Epidermal melanocyte (primary cell): ENCODE measurements at regions not wholly inside any gene's neighbourhood (a gene's known extent, or its start where the extent isn't known, plus 50 kb on each side); places are given as distances from the start of the nearest gene placed in this dataset.
"Not testable (repeated sequence)": the region's sequence is repeated elsewhere in the genome, so short reads cannot be mapped to it uniquely, and the experiment has no call there.

Experiments used
- DNase-seq: peaks from one replicate; pipeline ENCODE4 v3.0.0; 2011; ENCODE audit warnings: low spot score; ENCODE audit not compliant: insufficient read length

DNA sequence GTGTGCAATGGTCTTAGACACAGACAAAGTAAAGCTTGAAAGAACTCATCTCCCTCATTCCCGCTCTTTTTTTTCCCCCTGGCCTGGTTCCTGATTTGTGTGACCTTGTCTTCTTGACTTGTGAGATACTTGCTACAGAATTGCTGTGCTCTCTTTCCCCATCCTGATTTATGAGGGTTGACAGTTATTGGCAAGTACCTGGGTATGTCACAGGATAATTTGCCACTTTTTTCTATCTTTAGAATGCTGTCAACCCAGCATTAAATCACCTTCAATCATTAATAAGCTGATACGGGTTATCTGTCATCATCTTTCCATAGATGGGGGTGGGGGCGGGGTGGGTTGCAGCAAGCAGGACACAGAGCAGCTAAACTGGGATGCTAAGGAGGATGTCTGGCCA, 144.4 kb upstream of the PRICKLE1 start:
- DNase-seq, result no peak

- DNase-seq, result no peak
These were observed 143.4 kb upstream of the PRICKLE1 start for GRCh38 chr12:42732908-42733411.

DNA sequence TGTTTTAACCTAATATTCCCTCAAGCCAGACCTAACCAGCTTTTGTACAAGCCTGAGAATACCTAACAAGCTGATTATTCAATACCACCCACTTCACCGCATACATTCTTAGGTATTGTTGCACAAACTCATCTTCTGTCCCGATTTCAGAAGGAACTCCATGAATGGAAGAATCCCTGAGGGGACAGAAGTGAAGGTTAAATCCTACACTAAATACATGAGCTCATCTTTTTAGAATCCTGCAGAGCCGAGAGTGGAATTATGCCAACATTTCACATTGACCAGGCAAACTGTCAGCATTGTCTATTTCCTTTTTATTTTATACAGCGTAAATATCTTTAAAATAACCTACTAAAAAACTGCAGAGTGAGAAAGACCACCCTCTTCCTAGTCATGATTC, 140.7 kb upstream of the PRICKLE1 start:
- DNase-seq, result no peak

DNA sequence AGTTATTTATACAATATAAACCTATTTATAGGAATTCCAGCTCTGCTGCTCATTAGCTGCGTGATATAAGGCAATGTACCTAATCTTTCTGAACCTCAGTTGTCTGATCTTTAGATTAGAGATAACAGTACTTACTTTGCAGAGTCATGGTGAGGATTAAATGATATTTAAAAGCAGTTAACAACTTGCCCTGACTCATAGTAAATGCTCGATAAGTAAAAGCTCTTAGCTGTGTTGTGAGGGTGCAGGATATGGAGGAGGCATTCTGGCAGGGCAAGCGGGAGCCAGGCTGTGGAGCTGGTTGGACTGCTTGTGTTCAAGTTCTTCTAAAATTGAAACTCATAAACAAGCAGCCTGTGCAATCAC, 140.0 kb upstream of the PRICKLE1 start:
- DNase-seq, result no peak

DNA sequence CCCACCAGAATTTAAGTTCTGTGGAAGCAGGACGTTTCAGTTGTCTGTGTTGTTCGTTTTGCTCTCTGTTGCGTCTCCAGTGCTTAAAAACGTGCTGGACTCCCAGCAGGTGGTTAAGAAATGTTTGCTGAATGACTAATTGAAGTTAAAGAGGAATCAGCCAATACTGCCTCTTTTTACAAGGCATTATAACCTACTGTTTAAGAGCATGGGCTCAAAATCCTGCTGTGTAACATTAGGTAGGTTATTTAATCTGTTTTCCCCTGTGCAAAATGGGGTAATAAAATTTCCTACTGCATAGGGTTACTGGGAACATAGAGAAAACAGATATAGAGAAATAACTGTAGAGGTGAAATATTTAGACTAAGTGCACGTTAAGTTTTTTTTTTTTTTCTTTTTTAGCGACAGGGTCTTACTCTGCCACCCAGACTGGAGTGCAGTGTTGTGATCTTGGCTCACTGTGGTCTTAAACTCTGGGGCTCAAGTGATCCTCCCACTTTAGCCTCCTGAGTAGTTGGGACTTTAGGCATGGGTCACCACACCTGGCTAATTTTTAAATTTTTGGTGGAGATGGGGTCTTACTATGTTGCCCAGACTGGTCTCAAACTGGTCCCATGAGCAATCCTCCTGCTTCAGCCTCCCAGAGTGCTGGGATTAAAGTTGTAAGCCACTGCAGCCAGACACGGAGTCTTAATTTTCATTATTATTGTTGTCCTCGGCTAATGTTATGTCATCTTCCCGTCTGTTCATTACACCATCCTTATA, 139.4 kb upstream of the PRICKLE1 start:
- no peak for DNase-seq

DNA sequence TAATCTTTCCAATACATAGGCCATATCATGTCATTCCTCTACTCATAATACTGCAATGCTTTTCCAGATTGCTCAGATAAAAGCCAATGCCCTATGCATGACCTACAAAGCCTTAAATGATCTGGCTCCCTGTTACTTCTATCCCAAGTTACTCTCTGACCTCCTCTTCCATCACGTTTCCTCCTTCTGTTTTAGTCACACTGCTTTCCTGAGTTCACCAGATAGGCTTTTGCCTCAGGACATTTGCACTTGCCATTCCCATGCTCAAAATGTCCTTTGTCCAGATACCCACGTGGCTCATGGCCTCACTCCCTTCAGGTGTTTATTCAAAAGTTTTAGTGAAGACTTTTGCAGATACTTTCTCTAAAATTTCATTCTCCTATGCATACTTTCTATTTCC, 138.7 kb upstream of the PRICKLE1 start:
- DNase-seq, result no peak

- no peak for DNase-seq
These were observed 136.3 kb upstream of the PRICKLE1 start for GRCh38 chr12:42725809-42726208.

GRCh38 chr12:42716491-42716891, 126.9 kb upstream of the PRICKLE1 start:
- DNase-seq, result no peak

DNA sequence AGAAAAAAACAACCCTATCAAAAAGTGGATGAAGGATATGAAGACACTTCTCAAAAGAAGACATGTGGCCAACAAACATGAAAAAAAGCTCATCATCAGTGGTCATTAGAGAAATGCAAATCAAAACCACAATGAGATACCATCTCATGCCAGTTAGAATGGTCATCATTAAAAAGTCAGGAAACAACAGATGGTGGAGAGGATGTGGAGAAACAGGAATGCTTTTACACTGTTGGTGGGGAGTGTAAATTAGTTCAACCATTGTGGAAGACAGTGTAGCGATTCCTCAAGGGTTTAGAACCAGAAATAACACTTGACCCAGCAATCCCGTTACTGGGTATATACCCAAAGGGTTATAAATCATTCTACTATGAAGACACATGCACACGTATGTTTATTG, 124.0 kb upstream of the PRICKLE1 start:
- not testable (repeated sequence) for DNase-seq

- DNase-seq, result not testable (repeated sequence)
These were observed 118.8 kb upstream of the PRICKLE1 start for GRCh38 chr12:42708374-42708773.

- DNase-seq, result no peak
These were observed 118.0 kb upstream of the PRICKLE1 start for GRCh38 chr12:42707312-42708226.

GRCh38 chr12:42706321-42706720, 116.8 kb upstream of the PRICKLE1 start:
- DNase-seq, result no peak

DNA sequence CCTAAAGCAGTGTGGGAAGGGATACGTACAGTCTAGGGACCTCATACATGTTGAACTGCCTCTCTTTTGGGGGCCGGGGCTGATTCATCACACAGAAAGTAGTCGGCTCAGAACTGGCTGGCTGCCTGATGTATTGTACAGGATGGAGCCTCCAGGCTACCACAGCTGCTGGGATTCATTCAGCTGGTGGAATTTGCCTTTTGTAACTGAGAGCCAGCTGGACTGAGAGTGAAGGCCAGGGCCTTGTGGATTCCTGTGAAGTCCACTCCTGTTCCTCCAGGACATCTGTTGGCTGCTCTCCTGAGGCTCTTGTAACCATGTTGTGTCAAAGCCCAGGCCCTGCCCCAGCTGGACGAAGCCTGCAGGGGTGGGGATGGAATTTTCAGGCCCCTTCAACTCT, 116.3 kb upstream of the PRICKLE1 start:
- DNase-seq, result peak; percentile 87

DNA sequence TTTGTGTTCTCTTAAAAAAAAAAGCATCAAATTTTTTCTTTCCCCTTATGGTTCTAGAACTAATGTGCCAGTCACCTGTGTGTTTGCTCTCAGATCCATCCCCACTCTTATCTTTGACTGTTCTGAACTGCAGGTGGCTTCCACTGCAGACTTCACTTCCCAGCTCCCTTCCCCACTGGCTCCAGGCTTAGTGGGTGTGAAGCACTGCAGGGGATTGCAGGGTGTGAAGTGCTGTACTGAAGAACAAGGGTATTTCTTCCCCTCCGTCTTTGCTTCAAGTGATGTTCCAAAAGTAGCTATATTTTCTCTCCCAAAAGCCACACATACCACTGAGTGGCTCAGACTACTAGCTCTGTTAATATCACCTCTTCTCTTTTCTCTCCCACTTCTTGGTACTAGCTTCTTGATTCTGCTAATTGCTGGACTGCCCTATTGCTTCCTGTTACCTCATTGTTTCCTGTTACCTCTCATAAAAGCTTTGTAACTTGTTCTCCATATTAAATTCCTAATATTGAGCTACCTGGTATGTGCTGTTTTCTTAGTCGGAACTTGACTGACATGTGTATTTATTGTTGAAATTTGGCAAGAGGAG, 115.4 kb upstream of the PRICKLE1 start:
- DNase-seq, result no peak

DNA sequence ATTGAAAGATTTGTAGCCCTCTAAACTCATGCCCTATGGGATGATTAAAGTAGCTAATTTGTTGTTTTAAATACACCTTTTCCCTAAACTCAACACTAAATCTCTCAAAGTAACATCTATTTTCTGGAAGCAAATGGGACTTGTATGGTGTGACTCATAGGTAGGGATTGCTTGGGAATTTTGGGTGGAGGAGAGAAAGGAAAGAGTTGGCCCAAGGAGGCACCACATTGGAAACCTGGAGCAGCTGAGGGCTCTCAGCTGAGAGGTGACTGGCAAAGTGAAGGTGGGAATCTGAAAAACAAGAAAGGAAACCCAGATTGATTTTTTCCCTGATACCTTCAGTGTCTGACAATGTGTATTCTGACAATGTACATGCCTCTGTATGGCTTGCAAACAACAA, 114.8 kb upstream of the PRICKLE1 start:
- DNase-seq, result no peak

DNA sequence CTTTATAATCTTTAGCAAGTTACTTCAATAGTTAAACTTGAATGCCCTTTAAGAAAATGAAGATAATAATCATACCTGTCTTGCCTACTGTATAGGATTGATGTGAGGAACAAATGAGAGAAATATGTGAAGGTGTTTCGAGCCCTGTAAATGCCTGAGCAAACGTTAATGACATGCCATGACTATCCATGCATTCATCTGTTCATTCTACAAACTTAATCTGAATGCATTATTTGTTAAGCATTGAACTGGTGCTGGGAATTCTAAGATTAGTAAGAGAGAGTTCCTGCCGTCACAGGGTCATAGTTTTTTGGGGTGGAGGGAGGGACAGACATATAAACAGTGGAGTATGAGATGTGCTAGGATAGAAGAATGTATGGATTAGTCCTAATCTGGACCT, 111.5 kb upstream of the PRICKLE1 start:
- DNase-seq, result no peak

- DNase-seq, result no peak
These were observed 108.7 kb upstream of the PRICKLE1 start for GRCh38 chr12:42698213-42698612.

- no peak for DNase-seq
These were observed 107.0 kb upstream of the PRICKLE1 start for GRCh38 chr12:42696406-42697149.

- DNase-seq, result no peak
These were observed 106.0 kb upstream of the PRICKLE1 start for GRCh38 chr12:42695490-42695995.

- DNase-seq, result no peak
These were observed 103.2 kb upstream of the PRICKLE1 start for GRCh38 chr12:42692749-42693148.

DNA sequence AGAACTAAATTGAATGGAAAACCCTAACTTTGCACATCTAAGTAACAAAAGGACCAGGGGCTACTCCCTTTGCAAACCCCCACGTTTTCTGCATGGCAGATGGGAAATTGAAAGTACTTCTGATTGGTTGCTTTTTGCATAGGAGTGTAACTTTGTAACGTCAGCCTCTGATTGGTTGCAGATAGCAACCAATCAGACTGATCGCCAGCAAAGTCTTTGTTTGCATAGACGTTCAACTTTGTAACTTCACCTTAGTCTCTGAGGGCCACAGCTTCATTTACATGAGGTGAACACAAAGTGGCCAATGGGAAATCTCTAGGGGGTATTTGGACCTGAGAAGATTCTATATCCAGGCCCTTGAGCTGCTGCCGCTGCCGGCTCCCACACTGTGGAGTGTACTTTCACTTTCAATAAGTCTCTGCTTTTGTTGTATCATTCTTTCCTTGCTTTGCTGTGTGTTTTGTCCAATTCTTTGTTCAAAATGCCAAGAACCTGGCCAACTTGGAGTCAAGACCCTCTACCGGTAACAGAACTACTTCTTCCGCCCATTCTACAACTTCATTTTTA, 102.5 kb upstream of the PRICKLE1 start:
- DNase-seq, result no peak
